GM19193 (cell line): ENCODE measurements at regions not wholly inside any gene's neighbourhood (a gene's known extent, or its start where the extent isn't known, plus 50 kb on each side); places are given as distances from the start of the nearest gene placed in this dataset.

Experiments used
- POLR2A ChIP-seq: IDR thresholded peaks from 4 replicates; pipeline ENCODE4 v1.6.1; 2011; ENCODE audit not compliant: insufficient read depth, insufficient read length; ENCODE audit errors: extremely low read depth

- TF ChIP-seq POLR2A: no peak
These were observed 144.7 kb upstream of the LYZL2 start for GRCh38 chr10:30774261-30774660.

DNA sequence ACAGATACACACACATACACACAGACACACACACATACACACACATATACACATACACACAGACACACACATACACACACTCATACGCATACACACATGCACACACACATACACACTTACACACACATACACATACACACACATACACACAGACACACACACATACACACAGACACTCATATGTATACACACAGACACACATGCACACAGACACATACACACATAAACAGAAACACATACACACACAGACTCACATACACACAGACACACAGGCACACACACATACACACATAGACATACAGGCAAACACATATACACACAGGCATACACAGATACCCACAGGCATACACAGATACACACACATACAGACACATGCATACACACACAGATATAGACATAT, 143.9 kb upstream of the LYZL2 start:
- no peak for TF ChIP-seq POLR2A

- no peak for TF ChIP-seq POLR2A
These were observed 141.3 kb upstream of the LYZL2 start for GRCh38 chr10:30770816-30771215.

- no peak for TF ChIP-seq POLR2A
These were observed 140.7 kb upstream of the LYZL2 start for GRCh38 chr10:30770229-30770628.

- TF ChIP-seq POLR2A: no peak
These were observed 139.8 kb upstream of the LYZL2 start for GRCh38 chr10:30769361-30769760.

- no peak for TF ChIP-seq POLR2A
These were observed 136.1 kb upstream of the LYZL2 start for GRCh38 chr10:30765616-30766015.

DNA sequence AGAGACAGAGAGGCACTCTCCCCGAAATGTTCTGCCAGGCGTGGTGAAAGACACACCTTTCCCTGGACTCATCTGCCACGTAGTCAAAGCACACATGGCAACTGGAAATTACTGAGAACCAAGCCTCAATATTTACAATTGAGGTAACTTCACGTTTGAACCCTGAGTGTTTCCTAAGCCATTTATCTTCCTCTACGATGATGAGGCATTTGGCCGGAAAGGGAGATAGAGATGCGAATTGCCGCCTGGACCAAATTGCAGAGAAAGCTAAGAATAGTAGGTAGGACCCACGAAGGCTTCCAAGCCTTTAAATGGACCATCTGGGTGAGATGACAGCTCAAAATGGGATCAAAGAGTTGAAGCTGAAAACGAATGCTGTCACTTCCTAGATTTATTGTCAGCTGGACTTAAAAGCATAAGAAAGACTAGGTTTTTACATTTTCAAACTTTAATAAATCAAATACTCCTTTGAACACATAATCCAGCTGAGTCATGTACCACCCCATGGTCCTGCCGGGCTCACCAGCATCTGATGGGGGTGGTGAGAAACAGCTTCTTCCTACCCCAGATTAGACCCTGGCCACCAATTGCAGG, 135.6 kb upstream of the LYZL2 start:
- TF ChIP-seq POLR2A: no peak

- TF ChIP-seq POLR2A: no peak
These were observed 134.4 kb upstream of the LYZL2 start for GRCh38 chr10:30763918-30764317.

DNA sequence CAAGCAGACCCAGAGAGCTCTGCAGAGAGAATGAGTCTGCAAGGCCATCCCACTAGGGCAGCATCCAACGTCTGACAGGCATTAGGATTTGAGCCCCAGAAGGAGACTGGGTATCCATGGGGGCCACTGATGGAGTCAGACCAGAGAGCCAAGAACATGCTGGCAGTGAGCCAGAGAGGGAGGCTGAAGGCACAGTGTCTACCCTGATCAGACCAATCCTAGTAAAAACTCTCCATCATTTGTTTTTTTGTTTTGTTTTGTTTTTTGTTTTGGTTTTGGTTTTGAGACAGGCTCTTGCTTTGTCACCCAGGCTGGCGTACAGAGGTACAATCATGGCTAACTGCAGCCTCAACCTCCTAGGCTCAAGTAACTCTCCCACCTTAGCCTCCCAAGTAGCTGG, 133.1 kb upstream of the LYZL2 start:
- TF ChIP-seq POLR2A: no peak

DNA sequence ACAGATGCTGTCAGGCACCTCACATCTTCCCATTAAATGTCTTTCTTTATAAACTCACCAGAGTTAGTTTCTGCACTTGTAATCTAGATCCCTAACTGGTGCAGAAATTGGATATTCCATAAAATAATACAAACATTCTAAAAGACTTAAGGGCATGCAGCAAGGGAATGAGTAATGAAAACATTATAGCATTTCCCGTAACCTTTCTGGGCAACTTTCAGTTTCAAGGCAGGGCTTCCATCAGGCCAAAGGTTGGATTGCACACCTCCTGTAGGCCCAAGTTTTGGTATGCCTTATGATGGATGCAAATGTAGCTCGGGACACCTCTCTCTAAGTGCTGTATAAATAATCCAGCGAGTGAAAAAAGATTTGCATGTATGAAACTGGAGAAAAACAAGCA, 129.9 kb upstream of the LYZL2 start:
- TF ChIP-seq POLR2A: no peak

GRCh38 chr10:30758338-30758737, 128.8 kb upstream of the LYZL2 start:
- no peak for TF ChIP-seq POLR2A

DNA sequence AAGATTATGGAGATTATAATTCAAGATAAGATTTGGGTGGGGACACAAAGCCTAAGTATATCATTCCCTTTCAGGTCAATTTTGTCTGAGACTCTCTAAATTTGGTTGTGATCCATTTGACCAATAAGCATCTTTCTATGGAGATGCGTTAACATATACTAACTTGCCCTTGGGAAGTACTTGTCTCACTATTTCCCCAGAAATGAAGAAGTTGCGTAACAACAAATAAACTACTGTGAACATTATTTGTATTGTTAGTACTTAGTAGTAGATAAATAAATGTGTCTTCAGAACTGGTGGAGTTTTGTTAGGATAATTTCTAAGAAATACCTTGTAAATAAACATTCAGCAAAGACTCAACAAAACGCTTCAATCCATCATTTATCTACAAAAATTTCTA, 127.3 kb upstream of the LYZL2 start:
- TF ChIP-seq POLR2A: no peak

DNA sequence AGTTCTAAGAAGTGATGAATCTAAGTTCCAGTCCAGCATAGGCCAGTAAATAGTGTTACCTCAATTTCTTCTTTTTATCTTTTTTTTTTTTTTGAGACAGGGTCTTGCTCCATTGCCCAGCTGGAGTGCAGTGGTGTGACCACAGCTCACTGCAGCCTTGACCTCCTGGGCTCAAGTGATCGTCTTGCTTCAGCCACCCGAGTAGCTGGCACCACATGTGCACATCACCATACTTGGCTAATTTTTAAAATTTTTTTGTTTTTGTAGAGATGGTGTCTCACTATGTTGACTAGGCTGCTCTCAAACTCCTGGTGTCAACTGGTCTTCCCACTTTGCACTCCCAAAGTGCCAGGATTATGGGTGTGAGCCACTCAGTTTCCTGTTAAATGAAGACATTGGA, 126.6 kb upstream of the LYZL2 start:
- no peak for TF ChIP-seq POLR2A

- TF ChIP-seq POLR2A: no peak
These were observed 125.9 kb upstream of the LYZL2 start for GRCh38 chr10:30755441-30755953.

DNA sequence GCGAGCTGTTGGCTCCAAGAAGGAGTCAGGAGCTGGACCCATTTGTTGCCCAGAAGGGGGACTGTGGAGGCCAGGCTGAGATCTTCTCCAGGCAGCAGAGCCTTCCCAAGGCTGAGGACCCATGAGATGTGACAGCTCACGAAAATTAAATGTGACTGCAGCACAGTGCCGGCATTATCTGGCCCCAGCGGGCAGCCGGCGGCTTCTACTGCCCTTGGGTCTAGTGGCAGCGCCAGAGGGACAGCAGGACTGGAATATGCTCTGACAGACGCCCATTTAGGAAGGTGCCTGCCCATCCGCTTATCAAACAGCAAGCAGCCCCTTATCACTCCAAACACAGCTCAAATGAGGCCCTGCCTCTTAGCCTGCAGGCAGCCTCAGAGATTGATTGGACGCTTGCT, 122.9 kb upstream of the LYZL2 start:
- TF ChIP-seq POLR2A: no peak

DNA sequence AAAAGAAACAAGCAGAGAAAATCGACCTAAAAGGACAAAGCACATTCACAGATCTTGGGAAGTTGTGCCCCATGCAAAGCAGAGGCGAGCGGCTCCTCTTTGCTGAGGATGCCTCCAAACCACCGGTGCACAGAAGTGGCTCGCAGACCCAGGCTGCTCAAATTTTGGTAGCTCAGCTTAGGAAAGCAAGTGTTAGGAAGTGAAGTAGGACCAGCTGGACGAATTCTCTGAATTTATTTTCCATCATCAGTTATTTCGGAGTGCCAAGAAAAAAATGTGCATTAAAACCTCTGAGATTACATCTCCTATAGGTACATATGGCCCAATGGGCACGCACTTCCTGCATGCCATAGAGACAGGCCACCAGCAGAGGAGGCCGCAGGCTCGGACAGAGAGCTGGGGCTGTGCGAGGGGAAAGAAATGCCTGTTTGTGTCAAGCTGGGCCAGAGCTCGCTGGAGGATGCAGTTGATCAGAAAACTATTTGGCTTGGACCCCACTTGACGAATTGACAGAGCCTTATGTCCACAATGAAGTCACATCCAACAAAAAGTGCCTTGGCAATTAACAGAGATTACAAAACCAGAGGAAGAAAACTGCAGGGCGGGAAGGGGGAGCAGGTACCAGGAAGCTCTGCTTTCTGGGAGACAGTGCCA, 122.3 kb upstream of the LYZL2 start:
- TF ChIP-seq POLR2A: no peak
